GM12891 (cell line): ENCODE measurements at regions not wholly inside any gene's neighbourhood (a gene's known extent, or its start where the extent isn't known, plus 50 kb on each side); places are given as distances from the start of the nearest gene placed in this dataset.

Experiments
- POLR2A ChIP-seq: IDR thresholded peaks from 2 replicates; pipeline ENCODE4 v1.6.1; 2011; ENCODE audit warnings: low read depth, low read length, control low read depth
- TAF1 ChIP-seq: IDR thresholded peaks from 2 replicates; pipeline ENCODE4 v1.6.1; 2011; ENCODE audit warnings: low read depth, low read length, control low read depth

DNA sequence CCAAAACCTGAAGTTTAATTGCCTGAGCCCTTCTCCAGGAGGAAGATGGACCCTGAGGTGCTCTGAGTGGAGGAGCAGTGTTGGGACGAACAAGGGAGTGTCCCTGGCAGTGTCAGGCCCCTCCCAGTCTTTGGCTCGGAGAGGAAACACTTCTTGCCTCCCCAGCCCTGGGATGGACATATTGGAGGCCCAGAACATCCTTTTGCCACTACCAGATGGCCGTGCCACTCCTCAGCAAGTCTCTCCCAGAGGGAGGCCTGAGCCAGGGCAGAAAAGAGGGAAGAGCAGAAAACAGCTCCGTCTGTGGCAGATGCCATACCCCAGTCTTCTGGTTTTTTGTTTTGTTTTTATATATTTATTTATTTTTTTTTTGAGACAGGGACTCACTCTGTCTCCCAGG lies 91.5 kb upstream of the CRHR1 start:
- TF ChIP-seq POLR2A (no peak), TAF1 (no peak)
